ENCODE measurements at regions not wholly inside any gene's neighbourhood (a gene's known extent, or its start where the extent isn't known, plus 50 kb on each side); places are given as distances from the start of the nearest gene placed in this dataset.
A peak's percentile ranks its signal among the peaks of the same experiment; 100 is the strongest.
"Not testable (repeated sequence)": the region's sequence is repeated elsewhere in the genome, so short reads cannot be mapped to it uniquely, and the experiment has no call there.

- H3K36me3 Mint-ChIP-seq (ENCODE audit: low read depth), result no peaks in the 10 kb centered on the region
- H3K27me3 Mint-ChIP-seq (ENCODE audit: low read depth), result peaks cover 3% of the 10 kb centered on the region
- H3K4me1 Mint-ChIP-seq, result peaks cover 4% of the 10 kb centered on the region
- TF ChIP-seq CTCF (IDR thresholded peaks at IDR 0.05; ENCODE audit: unreplicated experiment in 3 of 3), result no peak
- no peak overlapping the region for H3K4me3 Mint-ChIP-seq
- peaks cover 2% of the 10 kb centered on the region for H3K9me3 Mint-ChIP-seq
- peak overlapping the region in 1 of 3 experiments; percentile 27 for H3K27ac Mint-ChIP-seq
Observed at GRCh38 chr4:141473952-141474351, 162.4 kb upstream of the IL15 start.

GRCh38 chr4:141480950-141481349 lies 155.4 kb upstream of the IL15 start:
- H3K27ac Mint-ChIP-seq, result no peak overlapping the region
- no peaks in the 10 kb centered on the region for H3K36me3 Mint-ChIP-seq (ENCODE audit: low read depth)
- TF ChIP-seq CTCF (IDR thresholded peaks at IDR 0.05; ENCODE audit: unreplicated experiment in 3 of 3), result no peak

GRCh38 chr4:141484298-141484697 lies 152.1 kb upstream of the IL15 start:
- H3K4me1 Mint-ChIP-seq; H3K36me3 Mint-ChIP-seq (ENCODE audit: low read depth); H3K4me3 Mint-ChIP-seq; H3K27me3 Mint-ChIP-seq (ENCODE audit: low read depth); H3K27ac Mint-ChIP-seq: not testable (repeated sequence)
- H3K9me3 Mint-ChIP-seq, result peaks cover 35% of the 10 kb centered on the region

More at GRCh38 chr4:141480950-141481349, 155.4 kb upstream of the IL15 start:
- peaks cover 30% of the 10 kb centered on the region for H3K9me3 Mint-ChIP-seq
- H3K27me3 Mint-ChIP-seq (ENCODE audit: low read depth), result peaks cover under 1% of the 10 kb centered on the region
- no peak overlapping the region for H3K4me3 Mint-ChIP-seq
- no peaks in the 10 kb centered on the region for H3K4me1 Mint-ChIP-seq

- H3K27me3 Mint-ChIP-seq (ENCODE audit: low read depth), result no peaks in the 10 kb centered on the region
- TF ChIP-seq CTCF (IDR thresholded peaks at IDR 0.05; ENCODE audit: unreplicated experiment in 3 of 3), result no peak
- H3K36me3 Mint-ChIP-seq (ENCODE audit: low read depth), result no peaks in the 10 kb centered on the region
- H3K4me3 Mint-ChIP-seq, result no peak overlapping the region
- peaks cover 16% of the 10 kb centered on the region for H3K9me3 Mint-ChIP-seq
- H3K27ac Mint-ChIP-seq, result no peak overlapping the region
- no peaks in the 10 kb centered on the region for H3K4me1 Mint-ChIP-seq
Observed at GRCh38 chr4:141486375-141486997, 149.9 kb upstream of the IL15 start.

- H3K4me3 Mint-ChIP-seq, result no peak overlapping the region
- peaks cover 2% of the 10 kb centered on the region for H3K9me3 Mint-ChIP-seq
- TF ChIP-seq CTCF (IDR thresholded peaks at IDR 0.05; ENCODE audit: unreplicated experiment in 3 of 3), result no peak
- peaks cover 10% of the 10 kb centered on the region for H3K4me1 Mint-ChIP-seq
- H3K27ac Mint-ChIP-seq, result no peak overlapping the region
- no peaks in the 10 kb centered on the region for H3K27me3 Mint-ChIP-seq (ENCODE audit: low read depth)
- H3K36me3 Mint-ChIP-seq (ENCODE audit: low read depth), result no peaks in the 10 kb centered on the region
Observed at GRCh38 chr4:141497627-141498026, 138.8 kb upstream of the IL15 start.

- Mint-ChIP-seq H3K4me3 (no peak overlapping the region), H3K27ac (peak overlapping the region in 1 of 3 experiments; percentile 13), H3K27me3 (ENCODE audit: low read depth) (no peaks in the 10 kb centered on the region), H3K9me3 (peaks cover 4% of the 10 kb centered on the region), H3K36me3 (ENCODE audit: low read depth) (no peaks in the 10 kb centered on the region), H3K4me1 (peaks cover 10% of the 10 kb centered on the region)
- no peak for TF ChIP-seq CTCF (IDR thresholded peaks at IDR 0.05; ENCODE audit: unreplicated experiment in 3 of 3)
Observed at GRCh38 chr4:141499261-141499853, 137.0 kb upstream of the IL15 start.
